Mesothelial cell of epicardium (in vitro differentiated cells): ENCODE measurements at regions not wholly inside any gene's neighbourhood (a gene's known extent, or its start where the extent isn't known, plus 50 kb on each side); places are given as distances from the start of the nearest gene placed in this dataset.
"Not testable (repeated sequence)": the region's sequence is repeated elsewhere in the genome, so short reads cannot be mapped to it uniquely, and the experiment has no call there.

Experiments
- DNase-seq, 2 experiments: peaks; one replicate each; pipeline ENCODE4 v3.0.0; 2021; ENCODE audit warnings: low spot score in 2 of 2; ENCODE audit not compliant: unreplicated experiment in 2 of 2
- H3K27ac Mint-ChIP-seq: 2 replicates; pipeline ENCODE4 v1.8.0; 2021; ENCODE audit warnings: mixed read lengths
- H3K27me3 Mint-ChIP-seq: 2 replicates; pipeline ENCODE4 v1.8.0; 2021; ENCODE audit warnings: low read depth, mixed read lengths
- H3K36me3 Mint-ChIP-seq: 2 replicates; pipeline ENCODE4 v1.8.0; 2021; ENCODE audit warnings: mixed read lengths
- H3K4me1 Mint-ChIP-seq: 2 replicates; pipeline ENCODE4 v1.8.0; 2021; ENCODE audit warnings: mixed read lengths
- H3K4me3 Mint-ChIP-seq: 2 replicates; pipeline ENCODE4 v1.8.0; 2021; ENCODE audit warnings: mild to moderate bottlenecking, moderate library complexity, mixed read lengths
- H3K9me3 Mint-ChIP-seq: 2 replicates; pipeline ENCODE4 v1.8.0; 2021; ENCODE audit warnings: mixed read lengths
- TF ChIP-seq, protein P1 (sequence below): fragments of 200-600 bp; sonication (generic); IDR thresholded peaks from one replicate; pipeline ENCODE4 v1.5.0; 2021; ENCODE audit warnings: antibody characterized with exemption; ENCODE audit not compliant: unreplicated experiment

DNA sequence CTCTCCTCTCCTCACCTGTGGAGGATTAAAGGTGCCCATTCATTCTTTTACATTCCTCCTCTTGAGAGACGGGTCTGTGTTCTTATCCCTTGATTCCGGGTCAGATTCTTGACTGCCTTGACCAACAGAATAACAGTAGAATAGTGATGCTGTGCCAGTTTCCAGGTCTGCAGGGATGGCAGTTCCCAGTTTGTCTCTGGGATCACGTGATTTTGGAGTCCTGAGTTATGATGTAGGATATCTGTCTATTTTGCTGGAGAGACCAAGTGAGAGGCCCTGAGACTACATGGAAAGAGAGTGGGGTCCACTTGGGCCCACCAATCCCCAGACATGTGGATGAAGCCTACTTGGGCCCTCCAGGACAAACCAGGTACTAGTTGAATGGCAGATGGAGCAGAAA is 142.8 kb downstream of the TTC8 start:
- Mint-ChIP-seq H3K36me3 (no peaks in the 10 kb centered on the region), H3K27ac (no peak overlapping the region)
- TF ChIP-seq, protein P1, sequence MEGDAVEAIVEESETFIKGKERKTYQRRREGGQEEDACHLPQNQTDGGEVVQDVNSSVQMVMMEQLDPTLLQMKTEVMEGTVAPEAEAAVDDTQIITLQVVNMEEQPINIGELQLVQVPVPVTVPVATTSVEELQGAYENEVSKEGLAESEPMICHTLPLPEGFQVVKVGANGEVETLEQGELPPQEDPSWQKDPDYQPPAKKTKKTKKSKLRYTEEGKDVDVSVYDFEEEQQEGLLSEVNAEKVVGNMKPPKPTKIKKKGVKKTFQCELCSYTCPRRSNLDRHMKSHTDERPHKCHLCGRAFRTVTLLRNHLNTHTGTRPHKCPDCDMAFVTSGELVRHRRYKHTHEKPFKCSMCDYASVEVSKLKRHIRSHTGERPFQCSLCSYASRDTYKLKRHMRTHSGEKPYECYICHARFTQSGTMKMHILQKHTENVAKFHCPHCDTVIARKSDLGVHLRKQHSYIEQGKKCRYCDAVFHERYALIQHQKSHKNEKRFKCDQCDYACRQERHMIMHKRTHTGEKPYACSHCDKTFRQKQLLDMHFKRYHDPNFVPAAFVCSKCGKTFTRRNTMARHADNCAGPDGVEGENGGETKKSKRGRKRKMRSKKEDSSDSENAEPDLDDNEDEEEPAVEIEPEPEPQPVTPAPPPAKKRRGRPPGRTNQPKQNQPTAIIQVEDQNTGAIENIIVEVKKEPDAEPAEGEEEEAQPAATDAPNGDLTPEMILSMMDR, result no peak

DNA sequence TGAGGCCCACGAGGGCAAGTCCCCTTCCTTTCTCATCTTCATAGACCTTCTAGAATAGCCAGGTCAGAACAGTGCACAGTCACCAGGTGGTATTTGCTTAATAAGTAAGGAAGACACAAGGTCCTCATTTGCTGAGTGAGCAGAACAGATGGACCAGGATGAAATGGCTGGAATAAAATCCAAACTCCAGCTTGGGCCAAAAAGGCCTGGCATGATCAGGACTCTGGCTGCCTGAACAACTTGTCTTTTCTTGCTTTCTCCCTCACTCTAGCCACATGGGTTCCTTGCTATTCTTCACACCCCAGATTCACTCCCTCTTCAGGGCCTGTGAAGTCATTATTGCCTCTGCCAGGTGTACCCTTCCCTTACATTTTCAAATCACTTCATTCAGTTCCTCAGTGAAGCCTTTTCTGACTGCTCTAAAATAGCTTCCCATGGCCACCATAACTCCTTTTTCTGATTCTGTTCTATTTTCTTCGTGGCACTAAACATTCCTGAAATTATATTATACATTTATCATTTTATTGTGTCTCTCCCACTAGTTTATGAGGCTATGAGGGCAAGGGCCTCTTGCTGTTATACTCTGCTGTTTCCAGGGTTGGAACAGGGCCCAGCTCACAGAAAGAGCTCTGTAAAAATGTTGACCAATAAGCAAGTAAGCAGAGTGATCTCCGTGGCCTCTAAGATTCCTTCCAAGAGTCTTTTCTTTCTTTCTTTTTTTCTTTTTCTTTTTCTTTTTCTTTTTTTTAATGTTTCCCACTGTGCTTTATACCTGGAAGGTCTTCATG is 150.8 kb downstream of the TTC8 start:
- H3K36me3 Mint-ChIP-seq, result no peaks in the 10 kb centered on the region
- H3K27me3 Mint-ChIP-seq, result peaks cover 36% of the 10 kb centered on the region
- no peak overlapping the region for H3K4me3 Mint-ChIP-seq
- H3K27ac Mint-ChIP-seq, result peak overlapping the region; percentile 56
- H3K9me3 Mint-ChIP-seq, result peaks cover 3% of the 10 kb centered on the region
- H3K4me1 Mint-ChIP-seq, result peaks cover 4% of the 10 kb centered on the region
- DNase-seq, result no peak
- TF ChIP-seq, protein P1, result no peak

More for the DNA sequence above, 142.8 kb downstream of the TTC8 start:
- H3K4me3 Mint-ChIP-seq, result no peak overlapping the region
- no peak for DNase-seq
- H3K27me3 Mint-ChIP-seq, result peaks cover 68% of the 10 kb centered on the region
- no peaks in the 10 kb centered on the region for H3K9me3 Mint-ChIP-seq
- H3K4me1 Mint-ChIP-seq, result no peaks in the 10 kb centered on the region

DNA sequence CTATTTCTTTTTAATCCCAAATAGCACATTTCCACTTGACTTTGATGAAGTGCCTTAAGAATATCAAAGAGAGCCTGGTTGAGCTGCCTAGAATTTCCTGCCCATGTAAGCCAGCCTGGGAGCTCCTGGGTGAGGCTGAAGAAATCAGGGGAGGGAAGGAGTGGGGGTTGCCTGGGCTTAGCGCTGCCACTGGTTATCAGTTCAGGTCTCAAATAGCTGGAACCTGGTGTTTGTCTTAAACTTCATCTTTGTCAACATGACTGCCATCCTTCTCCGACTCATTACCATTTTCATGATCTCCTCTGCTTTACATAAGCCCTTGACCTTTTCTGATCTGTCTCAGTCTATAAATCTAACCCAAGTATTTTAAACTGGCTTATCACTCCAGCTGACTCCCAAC is 151.5 kb downstream of the TTC8 start:
- H3K36me3 Mint-ChIP-seq, result no peaks in the 10 kb centered on the region
- H3K9me3 Mint-ChIP-seq, result peaks cover 3% of the 10 kb centered on the region
- peaks cover 4% of the 10 kb centered on the region for H3K4me1 Mint-ChIP-seq
- TF ChIP-seq, protein P1, result no peak
- no peak overlapping the region for H3K4me3 Mint-ChIP-seq
- H3K27ac Mint-ChIP-seq, result no peak overlapping the region
- peaks cover 31% of the 10 kb centered on the region for H3K27me3 Mint-ChIP-seq
- DNase-seq, result no peak

DNA sequence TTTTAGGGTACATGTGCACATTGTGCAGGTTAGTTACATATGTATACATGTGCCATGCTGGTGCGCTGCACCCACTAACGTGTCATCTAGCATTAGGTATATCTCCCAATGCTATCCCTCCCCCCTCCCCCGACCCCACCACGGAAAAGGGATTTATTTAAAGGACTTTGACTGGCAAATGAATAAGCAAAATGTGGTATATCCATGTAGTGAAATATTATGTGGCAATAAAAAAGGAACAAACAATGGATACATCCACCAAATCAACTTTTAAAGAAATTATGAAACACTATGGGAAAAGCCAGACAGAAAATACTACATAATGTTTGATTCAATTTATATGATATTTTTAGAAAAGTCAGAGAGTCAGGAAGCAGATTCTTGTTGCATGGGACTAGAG is 156.5 kb downstream of the TTC8 start:
- DNase-seq, H3K27ac Mint-ChIP-seq, H3K36me3 Mint-ChIP-seq, H3K4me3 Mint-ChIP-seq, H3K9me3 Mint-ChIP-seq, H3K4me1 Mint-ChIP-seq: not testable (repeated sequence)
- peaks cover 24% of the 10 kb centered on the region for H3K27me3 Mint-ChIP-seq

DNA sequence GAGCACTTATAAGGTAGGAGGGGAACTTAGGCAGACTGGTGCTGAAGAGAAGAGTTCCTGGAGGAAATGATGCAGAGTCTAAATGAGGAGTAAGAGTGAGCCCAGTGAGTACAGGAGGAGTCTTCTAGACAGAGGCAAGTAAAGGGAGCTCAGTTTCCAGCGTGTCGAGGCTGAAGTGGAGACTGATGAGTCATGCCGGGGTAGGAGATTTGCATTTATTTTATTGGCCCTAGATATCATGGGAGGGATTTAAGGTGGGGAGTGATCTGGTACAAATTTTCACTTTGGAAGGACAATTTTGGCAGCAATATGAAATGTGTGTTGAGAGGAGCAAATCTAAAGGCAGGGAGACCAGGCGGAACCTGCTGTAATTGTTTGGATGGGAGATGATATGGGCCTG is 157.5 kb downstream of the TTC8 start:
- Mint-ChIP-seq H3K4me3 (no peak overlapping the region), H3K9me3 (peaks cover 6% of the 10 kb centered on the region), H3K36me3 (no peaks in the 10 kb centered on the region), H3K4me1 (peaks cover 13% of the 10 kb centered on the region), H3K27ac (no peak overlapping the region), H3K27me3 (peaks cover 24% of the 10 kb centered on the region)
- TF ChIP-seq, protein P1, result no peak
- no peak for DNase-seq

DNA sequence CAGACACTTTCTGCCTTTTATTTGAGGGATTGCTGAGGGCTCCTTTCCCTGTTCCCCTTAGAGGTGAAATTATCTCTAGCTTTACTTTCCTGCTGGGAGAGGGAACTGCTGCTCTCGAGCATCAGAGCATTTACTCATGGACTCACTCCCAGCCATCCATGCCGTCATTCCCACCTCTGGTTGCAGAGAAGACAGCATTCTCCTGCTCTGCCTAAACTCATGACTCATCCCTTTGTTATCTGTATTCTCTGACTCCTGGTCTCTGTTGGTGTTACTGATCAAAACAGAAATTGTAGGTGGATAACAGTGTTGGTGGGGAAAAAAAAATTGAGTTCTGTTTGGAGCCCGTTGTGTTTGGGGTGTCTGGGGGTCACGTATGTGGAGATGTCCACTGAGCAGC is 159.3 kb downstream of the TTC8 start:
- Mint-ChIP-seq H3K9me3 (peaks cover 8% of the 10 kb centered on the region), H3K27me3 (peaks cover 17% of the 10 kb centered on the region), H3K4me1 (peaks cover 13% of the 10 kb centered on the region), H3K27ac (no peak overlapping the region), H3K4me3 (no peak overlapping the region), H3K36me3 (no peaks in the 10 kb centered on the region)
- TF ChIP-seq, protein P1, result no peak
- no peak for DNase-seq
